ENCODE measurements at regions not wholly inside any gene's neighbourhood (a gene's known extent, or its start where the extent isn't known, plus 50 kb on each side); places are given as distances from the start of the nearest gene placed in this dataset.
A peak's percentile ranks its signal among the peaks of the same experiment; 100 is the strongest.

GRCh38 chr1:178024504-178024903, 54.6 kb upstream of the SEC16B start:
- Histone ChIP-seq H3F3A (ENCODE audit: low read depth) (no peaks in the 10 kb centered on the region), H4K20me1 (ENCODE audit: low read depth) (no peaks in the 10 kb centered on the region), H3K27me3 (no peaks in the 10 kb centered on the region), H2AFZ (replicated peaks) (no peak overlapping the region), H3K9me3 (ENCODE audit: low read depth) (no peaks in the 10 kb centered on the region), H3K79me2 (ENCODE audit: low read depth) (no peaks in the 10 kb centered on the region), H3K27ac (no peak overlapping the region), H3K4me3 (no peak overlapping the region), H3K36me3 (no peaks in the 10 kb centered on the region), H3K4me1 (no peaks in the 10 kb centered on the region), H3K4me2 (no peak overlapping the region), H3K9ac (no peak overlapping the region)
- TF ChIP-seq EZH2phosphoT487 (IDR thresholded peaks at IDR 0.05) (no peak), EZH2 (IDR thresholded peaks at IDR 0.05) (no peak), CTCF (IDR thresholded peaks at IDR 0.05) (no peak)
- peaks cover 8% of the 10 kb centered on the region for H3K4me1 Mint-ChIP-seq
- DNase-seq (ENCODE audit: low spot score) = no peak
- no peak overlapping the region for H3K27ac Mint-ChIP-seq
- H3K27me3 Mint-ChIP-seq (ENCODE audit: insufficient read depth, low read depth) = peaks cover 7% of the 10 kb centered on the region
- H3K9me3 Mint-ChIP-seq = no peaks in the 10 kb centered on the region
- H3K4me3 Mint-ChIP-seq = no peak overlapping the region
- no peaks in the 10 kb centered on the region for H3K36me3 Mint-ChIP-seq

- H4K20me1 ChIP-seq (ENCODE audit: low read depth) = no peaks in the 10 kb centered on the region
- H3K9ac ChIP-seq = no peak overlapping the region
- H3K9me3 ChIP-seq (ENCODE audit: low read depth) = no peaks in the 10 kb centered on the region
- H3K4me1 ChIP-seq = no peaks in the 10 kb centered on the region
- Mint-ChIP-seq H3K4me3 (no peak overlapping the region), H3K27me3 (ENCODE audit: insufficient read depth, low read depth) (peaks cover 9% of the 10 kb centered on the region), H3K27ac (peak overlapping the region; percentile 46), H3K36me3 (no peaks in the 10 kb centered on the region), H3K9me3 (no peaks in the 10 kb centered on the region), H3K4me1 (peaks cover 11% of the 10 kb centered on the region)
- H3K27me3 ChIP-seq = no peaks in the 10 kb centered on the region
- TF ChIP-seq CTCF (IDR thresholded peaks at IDR 0.05) (no peak), EZH2 (IDR thresholded peaks at IDR 0.05) (no peak), EZH2phosphoT487 (IDR thresholded peaks at IDR 0.05) (no peak)
- no peak overlapping the region for H3K4me3 ChIP-seq
- no peak overlapping the region for H2AFZ ChIP-seq (replicated peaks)
- H3K36me3 ChIP-seq = no peaks in the 10 kb centered on the region
- H3K27ac ChIP-seq = no peak overlapping the region
- H3K79me2 ChIP-seq (ENCODE audit: low read depth) = no peaks in the 10 kb centered on the region
- H3K4me2 ChIP-seq = no peak overlapping the region
- no peaks in the 10 kb centered on the region for H3F3A ChIP-seq (ENCODE audit: low read depth)
- no peak for DNase-seq (ENCODE audit: low spot score)
Measured at GRCh38 chr1:178025613-178026356, 55.9 kb upstream of the SEC16B start.

- Histone ChIP-seq H3K36me3 (no peaks in the 10 kb centered on the region), H3F3A (ENCODE audit: low read depth) (no peaks in the 10 kb centered on the region), H3K4me3 (no peak overlapping the region), H3K79me2 (ENCODE audit: low read depth) (no peaks in the 10 kb centered on the region), H3K27ac (no peak overlapping the region), H3K4me1 (peaks cover 5% of the 10 kb centered on the region), H3K9me3 (ENCODE audit: low read depth) (no peaks in the 10 kb centered on the region), H4K20me1 (ENCODE audit: low read depth) (no peaks in the 10 kb centered on the region), H2AFZ (replicated peaks) (no peak overlapping the region), H3K27me3 (no peaks in the 10 kb centered on the region), H3K4me2 (no peak overlapping the region), H3K9ac (no peak overlapping the region)
- H3K4me3 Mint-ChIP-seq = no peak overlapping the region
- no peaks in the 10 kb centered on the region for H3K9me3 Mint-ChIP-seq
- H3K4me1 Mint-ChIP-seq = peaks cover 11% of the 10 kb centered on the region
- H3K36me3 Mint-ChIP-seq = no peaks in the 10 kb centered on the region
- peaks cover 9% of the 10 kb centered on the region for H3K27me3 Mint-ChIP-seq (ENCODE audit: insufficient read depth, low read depth)
- no peak for DNase-seq (ENCODE audit: low spot score)
- no peak overlapping the region for H3K27ac Mint-ChIP-seq
- no peak for TF ChIP-seq CTCF (IDR thresholded peaks at IDR 0.05)
- no peak for TF ChIP-seq EZH2phosphoT487 (IDR thresholded peaks at IDR 0.05)
- no peak for TF ChIP-seq EZH2 (IDR thresholded peaks at IDR 0.05)
Measured at GRCh38 chr1:178028841-178029481, 59.1 kb upstream of the SEC16B start.

Measured in neural progenitor cell (in vitro differentiated cells).